NAMALWA (cell line): ENCODE measurements at regions not wholly inside any gene's neighbourhood (a gene's known extent, or its start where the extent isn't known, plus 50 kb on each side); places are given as distances from the start of the nearest gene placed in this dataset.

Source experiments
- DNase-seq: peaks from one replicate; pipeline ENCODE4 v3.0.0-alpha.2; 2015; ENCODE audit warnings: low spot score

DNA sequence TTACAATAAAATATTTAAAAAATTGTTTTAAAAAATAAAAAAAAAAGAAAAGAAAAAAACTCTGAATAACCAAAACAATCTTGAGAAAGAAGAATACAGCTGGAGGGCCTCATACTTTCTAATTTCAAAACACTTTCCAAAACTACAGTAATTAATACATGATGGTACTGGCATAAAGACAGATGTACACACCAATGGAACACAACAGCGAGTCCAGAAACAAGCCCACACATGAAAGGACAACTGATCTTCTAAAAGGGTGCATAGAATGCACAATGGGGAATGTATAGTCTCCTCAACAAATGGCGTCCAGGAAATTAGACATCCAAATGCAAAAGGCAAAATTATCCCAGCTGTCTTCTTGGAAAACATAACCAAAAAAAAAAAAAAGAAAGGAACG is 99.6 kb downstream of the LURAP1L start:
- no peak for DNase-seq

GRCh38 chr9:12875191-12875590 is 100.4 kb downstream of the LURAP1L start:
- DNase-seq = no peak

DNA sequence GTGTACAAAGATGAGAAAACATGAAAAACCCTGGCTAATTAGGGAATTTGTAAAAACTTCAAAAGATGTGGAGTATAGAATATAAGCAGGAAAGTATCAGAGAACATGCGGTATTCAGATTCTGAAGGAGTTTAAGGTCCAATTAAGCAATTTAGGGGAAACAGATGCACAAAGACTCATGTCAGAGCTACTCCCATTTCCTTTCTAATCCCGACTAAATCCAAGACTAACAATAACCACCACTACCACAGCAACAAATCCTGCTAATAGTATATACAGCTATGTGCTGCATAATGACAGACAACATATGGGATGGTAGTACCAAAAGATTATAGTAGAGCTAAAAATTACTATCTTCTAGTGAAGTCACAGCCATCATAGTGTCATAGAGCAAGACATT is 102.1 kb downstream of the LURAP1L start:
- DNase-seq = no peak

- DNase-seq = no peak
Observed at GRCh38 chr9:12878351-12878978, 103.6 kb downstream of the LURAP1L start.

- no peak for DNase-seq
Observed at GRCh38 chr9:12879961-12880360, 105.1 kb downstream of the LURAP1L start.

GRCh38 chr9:12880406-12881015 is 105.7 kb downstream of the LURAP1L start:
- no peak for DNase-seq

DNA sequence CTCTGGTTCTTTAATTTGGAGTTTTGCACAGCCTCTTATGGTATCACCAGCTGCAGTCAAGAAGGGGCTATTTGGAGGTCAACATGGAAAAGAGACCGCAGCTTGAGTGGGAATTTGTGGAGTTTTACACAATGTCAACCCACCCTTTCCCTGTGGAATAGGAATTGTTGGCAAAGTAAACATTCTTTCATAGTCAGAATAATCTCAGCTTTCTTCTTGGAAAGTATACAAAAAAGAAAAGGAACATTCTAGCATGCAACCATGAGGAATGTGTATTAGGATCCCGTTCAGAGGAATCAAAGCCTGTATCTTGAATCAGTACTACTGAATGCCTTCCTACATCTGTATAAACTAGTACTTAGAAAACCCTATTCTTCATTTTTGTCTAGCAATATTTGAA is 107.6 kb downstream of the LURAP1L start:
- no peak for DNase-seq

DNA sequence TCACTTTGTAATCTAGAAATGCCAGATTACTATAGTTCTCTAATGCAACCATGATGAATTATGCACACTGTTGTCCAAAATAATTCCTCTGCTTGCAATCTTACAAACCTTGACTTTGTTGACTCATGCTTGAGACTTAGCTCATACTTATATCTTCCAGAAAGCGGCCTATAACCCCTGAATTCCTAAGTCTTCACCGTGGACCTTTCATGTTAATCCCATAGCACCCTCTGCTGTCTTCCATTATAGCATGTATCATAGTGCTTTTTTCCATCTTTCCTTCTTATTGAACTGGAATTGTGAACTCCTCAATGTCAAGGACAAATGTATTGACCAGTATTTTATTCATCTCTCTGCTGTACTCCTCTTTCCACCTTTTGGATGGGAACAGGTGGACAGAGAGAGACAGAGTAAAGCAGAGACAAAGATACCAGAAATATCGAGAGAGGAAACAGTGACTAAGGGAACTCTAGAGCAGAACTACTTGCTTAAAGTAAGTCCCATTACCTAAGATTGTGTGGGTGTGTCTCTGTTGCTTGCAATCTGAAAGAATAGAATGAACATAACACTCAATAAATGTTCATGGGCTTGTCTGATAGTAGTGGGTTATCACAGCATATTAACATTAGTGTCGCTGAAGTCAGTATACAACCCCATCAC is 110.0 kb downstream of the LURAP1L start:
- no peak for DNase-seq

GRCh38 chr9:12889402-12890106 is 114.7 kb downstream of the LURAP1L start:
- DNase-seq = no peak

GRCh38 chr9:12891588-12891987 is 116.8 kb downstream of the LURAP1L start:
- no peak for DNase-seq

GRCh38 chr9:12903316-12903715 is 128.5 kb downstream of the LURAP1L start:
- no peak for DNase-seq

DNA sequence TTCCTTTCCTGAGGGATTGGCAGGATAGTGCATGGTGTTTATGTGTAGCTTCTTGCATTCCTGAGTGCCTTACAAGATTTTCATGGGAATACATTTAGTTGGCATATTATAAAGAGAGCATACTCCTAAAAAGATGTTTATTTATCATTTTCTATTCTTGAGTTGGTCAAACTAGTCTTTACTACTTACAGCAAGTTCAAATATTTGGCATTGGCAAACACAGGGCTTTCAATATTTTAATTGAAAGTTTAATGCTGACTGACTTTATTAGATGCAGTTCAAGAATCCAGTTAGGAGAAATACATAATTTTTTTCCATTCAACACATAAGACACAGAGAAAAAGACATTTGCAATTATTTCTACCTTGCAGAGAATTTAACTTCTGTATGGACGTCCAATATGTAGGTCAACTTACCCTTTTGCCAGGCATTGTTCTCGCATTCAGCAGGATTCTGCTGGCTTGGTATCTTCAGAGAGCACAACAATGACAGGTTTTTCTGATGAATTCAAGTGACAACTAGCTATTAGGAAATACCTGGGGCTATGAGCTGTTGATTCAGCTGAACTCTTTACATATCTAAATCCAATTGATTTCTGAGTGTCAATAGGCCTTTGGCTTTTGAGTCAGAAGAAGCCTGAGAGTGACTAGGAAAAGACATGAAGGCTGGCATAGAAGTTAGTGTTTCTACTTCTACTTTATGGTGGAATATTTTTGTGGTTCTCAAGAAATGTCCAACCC is 129.6 kb downstream of the LURAP1L start:
- no peak for DNase-seq

DNA sequence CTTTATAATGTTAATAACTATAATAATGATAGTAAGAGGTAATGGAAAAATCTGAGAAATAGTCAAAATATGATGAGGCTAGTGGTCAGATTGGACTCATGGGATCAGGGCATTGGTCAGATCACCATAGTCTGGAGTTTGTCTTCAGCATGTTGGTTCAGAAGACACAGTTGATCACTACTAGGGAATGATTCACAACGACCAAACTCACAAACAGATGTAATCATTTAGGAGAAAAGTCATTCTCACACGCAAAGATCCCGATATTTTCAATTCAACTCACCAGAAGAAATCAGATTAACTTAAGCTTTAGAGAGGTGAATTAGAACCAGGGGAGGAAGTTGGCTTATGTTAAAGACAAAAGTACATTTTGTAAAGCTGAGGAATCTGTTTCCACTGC is 131.8 kb downstream of the LURAP1L start:
- DNase-seq = no peak

- DNase-seq = no peak
Observed at GRCh38 chr9:12908895-12909294, 134.1 kb downstream of the LURAP1L start.

GRCh38 chr9:12915366-12915954 is 140.6 kb downstream of the LURAP1L start:
- no peak for DNase-seq

DNA sequence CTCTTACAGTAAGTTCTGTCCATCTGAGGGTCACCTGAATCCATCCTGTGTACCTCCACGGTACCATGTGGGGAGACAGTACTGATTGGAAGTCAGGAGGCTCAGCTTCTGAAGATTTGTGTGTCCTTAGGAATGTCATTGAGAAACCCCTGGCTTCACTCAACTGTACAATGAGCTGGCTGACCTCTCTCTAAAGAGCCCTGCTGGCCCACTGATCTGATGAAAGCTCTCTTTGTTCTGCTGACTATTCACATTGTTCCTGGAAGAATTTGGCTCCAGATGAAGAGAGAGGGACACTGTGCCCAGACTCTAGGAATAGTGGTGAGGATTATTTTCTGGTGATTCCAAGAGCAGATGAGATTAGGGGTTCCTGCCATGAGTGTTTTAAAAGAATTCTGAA is 141.2 kb downstream of the LURAP1L start:
- no peak for DNase-seq

- no peak for DNase-seq
Observed at GRCh38 chr9:12920437-12920836, 145.6 kb downstream of the LURAP1L start.

DNA sequence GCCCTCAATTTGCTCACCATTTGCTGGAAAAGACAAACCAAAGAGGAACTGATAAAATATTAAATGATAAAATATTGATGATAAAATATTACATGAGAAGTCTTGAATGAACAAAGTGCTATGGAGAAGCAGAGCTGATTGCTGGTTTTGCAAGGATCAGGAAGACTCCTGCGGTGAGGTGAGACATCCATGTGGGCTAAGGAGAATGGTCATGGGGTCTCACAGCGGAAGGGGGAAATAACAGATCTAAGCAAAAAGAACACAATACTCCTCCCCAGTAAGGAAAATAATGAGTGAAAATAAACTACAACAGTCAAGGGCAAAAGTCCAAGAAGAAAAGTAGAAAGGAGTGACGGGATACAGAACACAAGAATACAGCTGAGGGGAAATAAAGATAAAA is 146.8 kb downstream of the LURAP1L start:
- no peak for DNase-seq

DNA sequence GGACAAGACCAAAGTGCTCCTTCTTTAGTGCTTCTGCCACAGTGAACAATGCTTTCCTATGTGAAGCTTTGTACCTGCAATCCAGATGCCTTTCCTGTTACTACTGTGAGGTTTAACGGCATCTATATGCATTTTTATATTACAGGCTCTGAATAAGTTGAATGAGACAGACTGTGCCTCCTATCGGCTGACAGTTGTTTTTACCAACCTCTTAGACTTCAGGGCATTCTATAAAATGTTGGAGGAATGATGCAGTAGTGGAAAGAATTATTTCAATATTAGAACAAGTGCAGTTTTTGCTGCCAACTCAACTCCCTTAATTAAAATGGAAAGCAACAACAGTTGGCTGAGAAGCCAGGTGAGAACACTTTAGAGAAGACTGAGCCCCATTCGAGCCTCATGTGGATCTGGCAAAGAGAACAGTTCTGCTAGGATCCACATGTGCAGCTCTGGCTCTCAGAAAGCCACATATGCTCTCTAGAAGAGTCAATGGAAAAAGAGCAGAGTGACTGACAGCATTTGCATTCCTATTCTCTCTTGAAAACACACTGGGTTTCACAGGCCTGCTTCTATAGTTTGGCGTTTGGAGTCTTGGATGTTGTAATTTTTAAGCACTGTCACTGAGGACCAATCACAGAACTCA is 147.5 kb downstream of the LURAP1L start:
- no peak for DNase-seq

- no peak for DNase-seq
Observed at GRCh38 chr9:12923468-12924009, 148.7 kb downstream of the LURAP1L start.

DNA sequence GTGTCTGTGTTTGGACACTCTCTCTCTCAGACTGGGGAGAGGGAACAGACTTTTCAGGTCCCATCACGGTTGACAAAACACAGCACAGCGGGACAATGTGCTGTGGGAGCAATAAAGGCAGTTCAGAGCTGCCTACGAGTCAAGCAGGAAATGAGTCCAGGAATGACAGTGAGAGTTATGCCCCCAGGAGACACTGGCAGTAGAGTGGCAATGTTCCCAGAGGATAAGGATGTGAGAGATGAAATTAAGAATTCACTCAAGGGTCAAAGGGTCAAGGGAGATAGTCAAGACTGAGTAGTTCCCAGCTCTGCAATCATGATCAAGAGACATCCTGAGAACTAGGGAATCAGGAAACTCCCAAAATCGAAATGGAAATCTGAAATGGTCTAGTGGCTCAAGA is 156.1 kb downstream of the LURAP1L start:
- DNase-seq = no peak
